ENCODE measurements at regions not wholly inside any gene's neighbourhood (a gene's known extent, or its start where the extent isn't known, plus 50 kb on each side); places are given as distances from the start of the nearest gene placed in this dataset.

DNA sequence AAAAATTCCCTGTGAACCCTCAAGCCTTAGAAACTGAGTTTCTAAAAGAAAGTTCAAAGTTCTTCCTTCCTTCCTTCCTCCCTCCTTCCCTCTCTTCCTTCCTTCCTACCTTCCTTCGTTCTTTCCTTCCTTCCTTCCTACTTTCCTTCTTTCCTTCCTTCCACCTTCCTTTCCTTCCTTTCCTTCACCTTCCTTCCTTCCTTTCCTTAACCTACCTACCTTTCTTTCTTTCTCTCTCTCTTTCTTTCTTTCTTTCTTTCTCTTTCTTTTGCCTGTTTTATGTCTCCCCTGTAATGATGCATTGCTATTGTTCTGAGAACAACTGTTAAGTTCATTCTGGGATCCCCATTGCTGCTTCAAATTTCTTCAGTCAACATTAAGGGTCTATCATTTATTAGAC lies 551.1 kb downstream of the TFEC start:
- H3K36me3 ChIP-seq (ENCODE audit: low read depth): no peaks in the 10 kb centered on the region
- H3K9me3 ChIP-seq (ENCODE audit: severe bottlenecking): no peaks in the 10 kb centered on the region
- H3K4me1 ChIP-seq (ENCODE audit: insufficient read depth, poor library complexity, severe bottlenecking): no peaks in the 10 kb centered on the region
- no peak overlapping the region for H3K4me3 ChIP-seq (ENCODE audit: severe bottlenecking)
- H3K27ac ChIP-seq (ENCODE audit: poor library complexity, severe bottlenecking): no peak overlapping the region
- ATAC-seq (ENCODE audit: low read depth) (no peak), DNase-seq (ENCODE audit: low spot score) (no peak)
- TF ChIP-seq, protein P1, sequence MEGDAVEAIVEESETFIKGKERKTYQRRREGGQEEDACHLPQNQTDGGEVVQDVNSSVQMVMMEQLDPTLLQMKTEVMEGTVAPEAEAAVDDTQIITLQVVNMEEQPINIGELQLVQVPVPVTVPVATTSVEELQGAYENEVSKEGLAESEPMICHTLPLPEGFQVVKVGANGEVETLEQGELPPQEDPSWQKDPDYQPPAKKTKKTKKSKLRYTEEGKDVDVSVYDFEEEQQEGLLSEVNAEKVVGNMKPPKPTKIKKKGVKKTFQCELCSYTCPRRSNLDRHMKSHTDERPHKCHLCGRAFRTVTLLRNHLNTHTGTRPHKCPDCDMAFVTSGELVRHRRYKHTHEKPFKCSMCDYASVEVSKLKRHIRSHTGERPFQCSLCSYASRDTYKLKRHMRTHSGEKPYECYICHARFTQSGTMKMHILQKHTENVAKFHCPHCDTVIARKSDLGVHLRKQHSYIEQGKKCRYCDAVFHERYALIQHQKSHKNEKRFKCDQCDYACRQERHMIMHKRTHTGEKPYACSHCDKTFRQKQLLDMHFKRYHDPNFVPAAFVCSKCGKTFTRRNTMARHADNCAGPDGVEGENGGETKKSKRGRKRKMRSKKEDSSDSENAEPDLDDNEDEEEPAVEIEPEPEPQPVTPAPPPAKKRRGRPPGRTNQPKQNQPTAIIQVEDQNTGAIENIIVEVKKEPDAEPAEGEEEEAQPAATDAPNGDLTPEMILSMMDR (IDR thresholded peaks at IDR 0.05; ENCODE audit: poor library complexity, severe bottlenecking): no peak
- H3K27me3 ChIP-seq (ENCODE audit: insufficient read depth, poor library complexity, severe bottlenecking): peaks cover 21% of the 10 kb centered on the region

DNA sequence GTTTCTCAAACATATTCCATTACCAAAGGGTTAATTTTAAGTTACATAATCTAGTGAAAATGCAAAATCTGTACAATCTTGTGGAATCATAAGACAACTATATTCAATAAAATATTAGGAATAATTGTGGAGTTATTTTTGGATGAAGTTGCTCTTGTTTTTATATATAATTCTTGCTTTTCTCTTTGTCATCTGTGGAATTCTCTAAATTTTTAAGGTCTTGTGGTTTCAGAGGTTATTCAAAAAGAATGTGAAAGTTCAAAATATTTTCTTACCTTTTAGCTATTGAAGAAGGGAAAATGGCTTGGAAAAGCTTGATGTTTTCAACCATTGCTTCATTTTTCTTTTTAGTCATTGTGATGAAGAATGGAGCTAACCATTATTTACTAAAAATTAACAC lies 552.1 kb downstream of the TFEC start:
- Histone ChIP-seq H3K27ac (ENCODE audit: poor library complexity, severe bottlenecking) (no peak overlapping the region), H3K4me3 (ENCODE audit: severe bottlenecking) (no peak overlapping the region), H3K27me3 (ENCODE audit: insufficient read depth, poor library complexity, severe bottlenecking) (peaks cover 21% of the 10 kb centered on the region), H3K36me3 (ENCODE audit: low read depth) (no peaks in the 10 kb centered on the region), H3K4me1 (ENCODE audit: insufficient read depth, poor library complexity, severe bottlenecking) (no peaks in the 10 kb centered on the region), H3K9me3 (ENCODE audit: severe bottlenecking) (no peaks in the 10 kb centered on the region)
- DNase-seq (ENCODE audit: low spot score) (no peak), ATAC-seq (ENCODE audit: low read depth) (no peak)
- TF ChIP-seq, protein P1 (IDR thresholded peaks at IDR 0.05; ENCODE audit: poor library complexity, severe bottlenecking): no peak

DNA sequence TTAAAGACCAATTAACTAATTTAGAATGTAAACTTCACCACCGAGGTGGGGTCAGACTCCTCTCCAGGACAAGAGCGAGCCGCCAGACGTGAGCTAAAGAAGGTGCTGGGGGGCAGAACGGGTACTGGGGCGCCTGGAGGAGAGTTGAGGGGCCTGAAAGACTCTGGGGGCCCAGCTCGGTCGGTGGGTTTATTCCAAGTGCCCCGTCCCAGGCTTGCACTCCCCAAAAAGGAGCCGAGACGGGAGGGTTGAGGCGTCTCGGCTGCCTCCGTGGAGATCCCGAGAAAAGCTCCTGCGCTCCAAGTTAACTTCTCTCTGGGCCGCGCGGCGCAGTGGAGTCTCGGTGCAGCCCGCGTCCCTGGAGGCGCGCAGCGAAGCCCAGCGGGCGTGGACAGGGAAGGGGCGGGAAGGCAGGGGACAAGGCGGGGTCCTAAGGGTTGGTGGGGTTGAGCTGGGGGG lies 553.3 kb downstream of the TFEC start:
- Histone ChIP-seq H3K27ac (ENCODE audit: poor library complexity, severe bottlenecking) (no peak overlapping the region), H3K27me3 (ENCODE audit: insufficient read depth, poor library complexity, severe bottlenecking) (peaks cover 18% of the 10 kb centered on the region), H3K36me3 (ENCODE audit: low read depth) (no peaks in the 10 kb centered on the region), H3K9me3 (ENCODE audit: severe bottlenecking) (no peaks in the 10 kb centered on the region), H3K4me1 (ENCODE audit: insufficient read depth, poor library complexity, severe bottlenecking) (no peaks in the 10 kb centered on the region), H3K4me3 (ENCODE audit: severe bottlenecking) (no peak overlapping the region)
- ATAC-seq (ENCODE audit: low read depth): 0 out of 3 replicates have a peak, but pooled peaks have one; percentile 50
- no peak for DNase-seq (ENCODE audit: low spot score)
- TF ChIP-seq, protein P1 (IDR thresholded peaks at IDR 0.05; ENCODE audit: poor library complexity, severe bottlenecking): no peak

DNA sequence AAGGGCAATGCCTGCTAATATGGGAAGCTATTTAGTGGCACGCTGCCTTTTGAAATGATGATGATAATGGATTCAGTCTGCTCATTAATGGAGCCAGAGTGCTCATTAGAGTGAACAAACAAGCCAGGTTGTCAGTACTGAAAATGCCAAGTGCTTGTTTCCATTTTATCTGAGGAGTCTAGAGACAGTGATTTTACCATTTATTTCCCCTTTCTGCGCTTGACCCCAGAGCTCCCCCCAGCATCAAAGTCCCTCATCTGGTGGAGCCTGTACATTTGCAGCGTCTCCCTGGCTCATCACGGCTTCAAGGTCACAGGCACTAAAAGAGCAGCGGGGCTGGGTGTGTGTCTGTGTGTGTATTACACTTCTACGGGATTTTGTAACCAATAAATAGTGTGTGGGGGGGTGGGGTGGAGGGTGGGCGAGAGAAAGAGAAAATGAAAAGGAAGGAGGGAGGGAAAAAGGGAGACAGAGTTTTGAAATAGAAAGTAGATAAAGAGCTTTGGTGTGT lies 553.8 kb downstream of the TFEC start:
- DNase-seq (ENCODE audit: low spot score): no peak
- H3K36me3 ChIP-seq (ENCODE audit: low read depth): no peaks in the 10 kb centered on the region
- TF ChIP-seq, protein P1 (IDR thresholded peaks at IDR 0.05; ENCODE audit: poor library complexity, severe bottlenecking): no peak
- H3K27ac ChIP-seq (ENCODE audit: poor library complexity, severe bottlenecking): no peak overlapping the region
- H3K27me3 ChIP-seq (ENCODE audit: insufficient read depth, poor library complexity, severe bottlenecking): peaks cover 18% of the 10 kb centered on the region
- ATAC-seq (ENCODE audit: low read depth): no peak
- H3K9me3 ChIP-seq (ENCODE audit: severe bottlenecking): no peaks in the 10 kb centered on the region
- no peak overlapping the region for H3K4me3 ChIP-seq (ENCODE audit: severe bottlenecking)
- no peaks in the 10 kb centered on the region for H3K4me1 ChIP-seq (ENCODE audit: insufficient read depth, poor library complexity, severe bottlenecking)

DNA sequence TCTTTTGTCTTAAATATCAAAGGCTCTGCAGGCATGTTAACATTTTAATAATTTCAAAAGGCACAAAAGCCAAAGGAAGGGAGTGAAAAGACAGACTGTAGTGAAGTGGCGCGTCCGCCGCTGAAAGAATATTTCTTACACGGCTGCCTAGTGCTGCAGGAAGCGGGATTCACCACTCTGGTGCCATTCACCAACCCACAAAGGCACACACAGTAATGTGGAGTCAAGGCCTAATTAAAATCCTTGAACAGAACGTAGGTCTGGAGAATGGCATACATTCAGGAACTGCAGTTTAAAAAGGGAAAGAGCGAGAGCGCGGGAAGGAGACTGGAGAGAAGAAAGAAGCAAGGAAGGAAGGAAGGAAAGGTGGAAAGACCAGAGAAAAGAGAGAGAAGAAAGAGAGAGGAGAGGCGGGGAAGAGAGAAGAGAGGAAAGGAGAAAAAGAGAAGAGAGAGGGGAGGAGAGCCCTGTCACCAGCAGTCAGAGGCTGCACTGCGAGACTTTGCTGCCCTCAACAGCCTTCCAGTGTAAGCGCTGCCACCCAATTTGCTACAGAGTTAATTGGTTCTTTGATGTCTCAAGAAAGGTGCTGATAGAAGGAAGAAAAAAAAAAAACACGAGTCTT lies 554.0 kb downstream of the MDFIC start:
- H3K4me3 ChIP-seq (ENCODE audit: severe bottlenecking): no peak overlapping the region
- TF ChIP-seq, protein P1 (IDR thresholded peaks at IDR 0.05; ENCODE audit: poor library complexity, severe bottlenecking): no peak
- peaks cover 18% of the 10 kb centered on the region for H3K27me3 ChIP-seq (ENCODE audit: insufficient read depth, poor library complexity, severe bottlenecking)
- no peaks in the 10 kb centered on the region for H3K4me1 ChIP-seq (ENCODE audit: insufficient read depth, poor library complexity, severe bottlenecking)
- DNase-seq (ENCODE audit: low spot score): no peak
- H3K36me3 ChIP-seq (ENCODE audit: low read depth): no peaks in the 10 kb centered on the region
- no peak; the same call in 2 of the 3 replicates for ATAC-seq (ENCODE audit: low read depth)
- H3K9me3 ChIP-seq (ENCODE audit: severe bottlenecking): no peaks in the 10 kb centered on the region
- no peak overlapping the region for H3K27ac ChIP-seq (ENCODE audit: poor library complexity, severe bottlenecking)

All from RWPE2 (cell line).